Lower leg skin (tissue), 4 donors: ENCODE measurements at regions not wholly inside any gene's neighbourhood (a gene's known extent, or its start where the extent isn't known, plus 50 kb on each side); places are given as distances from the start of the nearest gene placed in this dataset.

ENCODE experiments used
- DNase-seq, 2 donors: peaks; one replicate each; pipeline ENCODE4 v3.0.0-alpha.2; 2019; ENCODE audit warnings: low spot score in 2 of 2
- H3K4me3 ChIP-seq: fragments of 200-600 bp; sonication (generic); 2 replicates; pipeline ENCODE4 v1.5.1; 2017; ENCODE audit warnings: mild to moderate bottlenecking, low read depth; ENCODE audit not compliant: poor library complexity, severe bottlenecking
- CTCF ChIP-seq, 3 donors: fragments of 450-650 bp; IDR thresholded peaks; one replicate each; pipeline ENCODE4 v1.5.1; 2016; ENCODE audit warnings: antibody characterized with exemption in 3 of 3, mild to moderate bottlenecking in 3 of 3, moderate library complexity in 2 of 3
- POLR2A ChIP-seq, 2 donors: fragments of 450-650 bp; IDR thresholded peaks; one replicate each; pipeline ENCODE4 v1.6.1; 2016 to 2017; ENCODE audit warnings: antibody characterized with exemption in 2 of 2, mild to moderate bottlenecking in 1 of 2, moderate library complexity in 1 of 2
- WGBS, 2 donors: methylation state at CpG; one replicate each; pipeline ENCODE4 v1.1.5; 2018; 5-methylcytosine and 5-hydroxymethylcytosine counted together
- intact Hi-C: fragments of 100-400 bp; cut with DNase I; formaldehyde crosslinking; loops from one replicate; pipeline ENCODE4 v1.15.0; 2023; ENCODE audit warnings: low total_unique reads

DNA sequence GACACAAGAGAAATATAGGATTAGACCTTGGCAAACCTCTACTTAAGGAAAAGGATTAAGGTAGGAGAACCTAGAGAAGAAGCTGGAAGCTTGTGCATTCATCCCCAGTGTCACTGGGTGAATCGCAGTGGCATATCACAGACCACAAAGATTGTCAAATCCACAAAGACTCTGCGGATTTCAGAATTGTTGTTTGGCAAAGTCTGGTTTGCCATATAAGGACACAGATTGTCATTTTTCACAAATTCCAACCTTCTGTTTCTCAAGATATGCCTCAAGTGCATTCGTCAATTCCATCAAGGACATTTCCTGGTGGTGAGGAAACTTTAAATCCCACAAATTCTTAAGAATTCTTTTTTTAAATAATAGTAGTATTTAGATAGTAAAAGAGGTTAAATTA, 395.1 kb upstream of the PAPPA start:
- WGBS, 2 donors, result 84% methylated on average over 3 of the region's 3 CpGs
- no peak for TF ChIP-seq POLR2A (IDR thresholded peaks at IDR 0.05)
- TF ChIP-seq CTCF (IDR thresholded peaks at IDR 0.05), result no peak
- intact Hi-C loops, result no loop called here
- H3K4me3 ChIP-seq, result no peak overlapping the region
- no peak for DNase-seq

- DNase-seq, result no peak
- no peak overlapping the region for H3K4me3 ChIP-seq
- intact Hi-C loops, result no loop called here
- WGBS, 2 donors, result 62 to 74% methylated on average over 4 of the region's 4 CpGs
- no peak for TF ChIP-seq POLR2A (IDR thresholded peaks at IDR 0.05)
- TF ChIP-seq CTCF (IDR thresholded peaks at IDR 0.05), result no peak
Measured at GRCh38 chr9:115759426-115759825, 394.2 kb upstream of the PAPPA start.

DNA sequence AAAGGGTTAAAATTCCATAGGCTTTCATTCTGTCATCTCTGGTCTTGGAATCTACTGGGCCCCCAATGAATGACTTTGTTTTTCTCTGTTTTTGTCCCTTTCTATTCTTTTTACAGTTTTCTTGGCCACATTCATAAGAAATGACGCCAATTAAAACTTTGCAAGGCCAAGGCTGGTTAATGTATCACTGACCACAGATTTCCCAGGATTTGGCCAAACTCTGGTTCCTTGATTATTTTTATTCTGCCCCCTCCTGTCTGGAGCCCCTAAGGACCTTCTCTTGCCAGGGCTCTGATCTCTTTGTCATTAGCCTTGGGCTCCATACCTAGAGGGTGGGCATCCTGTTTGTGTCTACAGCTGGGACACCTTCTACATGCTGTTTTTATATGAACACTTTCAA, 388.9 kb upstream of the PAPPA start:
- WGBS, 2 donors, result 77 to 81% methylated on average over 1 of the region's 1 CpG
- intact Hi-C loops, result no loop called here
- H3K4me3 ChIP-seq, result no peak overlapping the region
- no peak for DNase-seq
- TF ChIP-seq POLR2A (IDR thresholded peaks at IDR 0.05), result no peak
- no peak for TF ChIP-seq CTCF (IDR thresholded peaks at IDR 0.05)

- H3K4me3 ChIP-seq, result no peak overlapping the region
- intact Hi-C loops, result no loop called here
- DNase-seq, result no peak
- 79 to 86% methylated on average over 2 of the region's 2 CpGs for WGBS, 2 donors
- TF ChIP-seq POLR2A (IDR thresholded peaks at IDR 0.05) (no peak), CTCF (IDR thresholded peaks at IDR 0.05) (no peak)
Measured at GRCh38 chr9:115765060-115765459, 388.5 kb upstream of the PAPPA start.

DNA sequence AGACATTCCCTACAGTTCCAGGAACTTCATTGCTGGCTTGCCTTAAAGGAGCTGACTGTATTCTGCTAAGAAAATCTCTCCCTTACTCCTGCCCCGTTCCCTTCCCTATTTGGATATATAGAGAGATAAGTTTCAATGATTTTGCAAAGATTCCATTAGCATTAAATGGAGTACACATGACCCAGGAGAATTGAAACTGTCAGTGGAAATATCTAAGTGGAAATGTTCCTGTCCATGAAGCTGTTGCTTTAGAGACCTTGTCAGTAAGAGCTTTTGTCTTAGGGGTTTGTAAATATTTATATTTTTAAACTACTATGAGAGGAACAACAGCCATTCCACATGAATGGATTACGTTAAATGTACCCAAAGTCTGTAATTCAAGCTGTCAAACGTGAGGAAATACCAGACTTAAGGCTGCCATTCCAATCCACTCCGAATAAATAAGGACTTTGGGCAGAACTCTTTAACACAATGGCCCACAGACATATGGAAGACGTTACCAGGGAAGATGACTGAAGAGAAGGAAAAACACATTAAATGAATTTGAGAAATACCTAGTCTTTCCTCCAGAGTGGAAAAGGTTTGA, 387.1 kb upstream of the PAPPA start:
- no peak for DNase-seq
- 43 to 62% methylated on average over 5 of the region's 5 CpGs for WGBS, 2 donors
- H3K4me3 ChIP-seq, result no peak overlapping the region
- intact Hi-C loops, result no loop called here
- TF ChIP-seq CTCF (IDR thresholded peaks at IDR 0.05) (no peak), POLR2A (IDR thresholded peaks at IDR 0.05) (no peak)

GRCh38 chr9:115770521-115770920, 383.1 kb upstream of the PAPPA start:
- TF ChIP-seq POLR2A (IDR thresholded peaks at IDR 0.05), result no peak
- TF ChIP-seq CTCF (IDR thresholded peaks at IDR 0.05), result no peak
- WGBS, 2 donors, result 89 to 92% methylated on average over 2 of the region's 2 CpGs
- H3K4me3 ChIP-seq, result no peak overlapping the region
- no peak for DNase-seq
- intact Hi-C loops, result no loop called here
